LNCaP clone FGC (cell line): ENCODE measurements at regions not wholly inside any gene's neighbourhood (a gene's known extent, or its start where the extent isn't known, plus 50 kb on each side); places are given as distances from the start of the nearest gene placed in this dataset.

ENCODE experiments used
- DNase-seq: peaks from one replicate; pipeline ENCODE4 v3.0.0-alpha.2; 2011; ENCODE audit warnings: low read depth
- H3K4me3 ChIP-seq: 2 replicates; pipeline ENCODE4 v1.5.1; 2011; ENCODE audit warnings: mild to moderate bottlenecking, low read depth, low read length, control low read depth
- TF ChIP-seq, protein P1 (sequence below): IDR thresholded peaks from 2 replicates; pipeline ENCODE4 v1.5.1; 2012; ENCODE audit warnings: mild to moderate bottlenecking; ENCODE audit not compliant: control insufficient read depth, insufficient read depth; ENCODE audit errors: extremely low read depth

DNA sequence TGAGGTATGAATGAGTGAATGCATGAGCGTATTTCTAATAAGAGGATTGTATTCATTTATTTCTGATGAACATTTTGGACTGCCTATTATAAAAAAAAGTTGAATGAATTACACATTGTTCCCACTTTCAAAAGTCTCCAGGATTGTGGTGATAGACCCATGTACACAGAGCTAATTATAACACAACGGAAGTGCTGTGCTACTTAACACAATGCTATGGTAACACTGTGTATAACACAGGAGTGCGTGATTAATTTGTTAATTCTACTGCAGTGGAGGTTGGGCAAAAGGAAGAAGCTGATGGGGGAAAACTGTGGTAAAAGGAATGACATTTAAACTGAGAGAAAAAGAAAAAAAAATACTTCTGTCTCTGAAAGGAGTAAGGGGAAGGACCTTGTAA is 147.8 kb upstream of the MEF2C start:
- H3K4me3 ChIP-seq, result no peak overlapping the region
- DNase-seq, result no peak
- TF ChIP-seq, protein P1, sequence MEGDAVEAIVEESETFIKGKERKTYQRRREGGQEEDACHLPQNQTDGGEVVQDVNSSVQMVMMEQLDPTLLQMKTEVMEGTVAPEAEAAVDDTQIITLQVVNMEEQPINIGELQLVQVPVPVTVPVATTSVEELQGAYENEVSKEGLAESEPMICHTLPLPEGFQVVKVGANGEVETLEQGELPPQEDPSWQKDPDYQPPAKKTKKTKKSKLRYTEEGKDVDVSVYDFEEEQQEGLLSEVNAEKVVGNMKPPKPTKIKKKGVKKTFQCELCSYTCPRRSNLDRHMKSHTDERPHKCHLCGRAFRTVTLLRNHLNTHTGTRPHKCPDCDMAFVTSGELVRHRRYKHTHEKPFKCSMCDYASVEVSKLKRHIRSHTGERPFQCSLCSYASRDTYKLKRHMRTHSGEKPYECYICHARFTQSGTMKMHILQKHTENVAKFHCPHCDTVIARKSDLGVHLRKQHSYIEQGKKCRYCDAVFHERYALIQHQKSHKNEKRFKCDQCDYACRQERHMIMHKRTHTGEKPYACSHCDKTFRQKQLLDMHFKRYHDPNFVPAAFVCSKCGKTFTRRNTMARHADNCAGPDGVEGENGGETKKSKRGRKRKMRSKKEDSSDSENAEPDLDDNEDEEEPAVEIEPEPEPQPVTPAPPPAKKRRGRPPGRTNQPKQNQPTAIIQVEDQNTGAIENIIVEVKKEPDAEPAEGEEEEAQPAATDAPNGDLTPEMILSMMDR, result no peak

DNA sequence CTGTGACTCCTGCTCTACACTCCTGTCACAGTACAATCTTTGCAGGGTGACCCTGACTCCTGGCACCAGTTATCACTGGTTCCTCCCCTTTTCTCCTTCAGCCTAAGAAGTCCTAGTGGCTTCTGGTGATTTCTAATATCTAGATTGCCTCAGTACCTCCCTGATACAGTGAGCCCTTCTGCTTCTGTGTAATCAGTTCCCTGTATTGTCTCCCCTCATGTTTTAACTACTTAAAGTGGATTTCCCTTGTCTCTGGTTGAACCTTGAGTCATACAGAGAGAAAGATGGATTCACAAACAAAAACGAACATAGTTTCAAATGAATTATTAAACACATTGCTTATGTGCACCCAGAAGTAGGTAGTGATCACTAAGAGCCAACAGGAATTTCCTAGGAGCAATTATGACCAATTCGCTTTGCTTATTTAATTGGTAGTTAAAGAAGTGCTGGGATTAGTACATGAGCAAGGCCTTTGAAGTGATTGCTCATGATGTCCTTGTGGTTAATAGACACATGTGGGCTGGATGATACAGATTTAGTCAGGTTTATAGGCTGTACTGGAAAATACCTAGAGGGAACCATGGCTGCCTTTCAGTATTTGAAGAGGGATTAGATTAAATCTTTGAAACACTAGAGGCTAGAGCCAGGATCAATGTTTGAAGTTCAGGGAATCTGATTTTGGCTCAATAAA is 145.8 kb upstream of the MEF2C start:
- no peak for DNase-seq
- no peak overlapping the region for H3K4me3 ChIP-seq
- TF ChIP-seq, protein P1, result no peak

GRCh38 chr5:89024045-89024444 is 141.1 kb upstream of the MEF2C start:
- TF ChIP-seq, protein P1, result no peak
- H3K4me3 ChIP-seq, result no peak overlapping the region
- DNase-seq, result no peak

DNA sequence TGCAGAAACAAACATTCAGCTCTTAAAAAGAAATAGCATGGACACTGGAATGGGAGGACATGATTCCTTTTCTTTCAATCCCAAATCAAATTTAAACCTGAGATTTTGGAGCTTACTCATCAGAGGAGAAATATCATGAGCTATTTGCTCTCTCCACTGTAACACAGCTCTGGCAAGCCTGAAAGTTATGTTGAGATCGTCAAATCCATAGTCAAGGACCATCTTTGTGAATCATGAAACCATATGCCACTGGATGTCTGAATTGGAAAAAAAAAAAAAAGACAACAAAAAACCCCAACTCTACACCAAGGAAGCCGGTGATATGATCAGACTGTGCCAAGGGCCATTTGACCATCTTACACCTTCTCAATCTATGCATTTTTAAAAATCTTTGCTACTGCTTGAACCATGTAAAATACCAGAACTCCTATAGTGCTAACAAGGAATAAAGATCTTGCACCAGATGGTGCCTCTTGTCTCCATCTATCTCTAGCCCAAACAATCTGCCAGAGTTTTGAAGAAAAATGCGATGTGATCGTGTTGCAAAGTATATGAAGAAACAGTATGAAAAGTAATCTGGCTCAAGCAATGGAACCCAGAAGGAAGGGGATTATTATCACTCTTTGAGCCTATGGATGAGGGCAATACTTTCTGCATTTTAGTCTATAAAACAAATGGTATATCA is 138.1 kb upstream of the MEF2C start:
- TF ChIP-seq, protein P1, result no peak
- no peak overlapping the region for H3K4me3 ChIP-seq
- DNase-seq, result no peak

- no peak for DNase-seq
- H3K4me3 ChIP-seq, result no peak overlapping the region
- TF ChIP-seq, protein P1, result no peak
Measured at GRCh38 chr5:89016741-89017303, 133.8 kb upstream of the MEF2C start.

- DNase-seq, result no peak
- H3K4me3 ChIP-seq, result no peak overlapping the region
- TF ChIP-seq, protein P1, result no peak
Measured at GRCh38 chr5:89015409-89015808, 132.4 kb upstream of the MEF2C start.
